ENCODE measurements at regions not wholly inside any gene's neighbourhood (a gene's known extent, or its start where the extent isn't known, plus 50 kb on each side); places are given as distances from the start of the nearest gene placed in this dataset.

DNA sequence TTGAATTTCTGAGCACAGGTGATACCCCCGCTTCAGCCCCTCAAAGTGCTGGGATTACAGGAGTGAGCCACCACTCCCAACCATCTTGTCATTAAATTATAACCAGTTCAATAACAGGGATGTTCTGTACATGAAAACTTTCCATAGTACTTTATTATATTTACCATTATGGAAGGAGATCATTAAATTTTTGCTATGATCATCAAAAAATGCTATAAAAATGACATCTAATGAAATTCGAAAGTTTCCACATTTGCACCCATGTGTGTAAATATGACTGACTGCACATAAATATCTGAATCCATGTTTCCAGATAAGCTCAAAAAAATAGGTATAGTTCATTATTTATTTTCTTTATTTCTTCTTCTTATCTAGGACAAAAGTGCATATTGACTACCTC is 182.6 kb downstream of the FBXO8 start:
- H3K9me3 ChIP-seq, result no peaks in the 10 kb centered on the region
- ATAC-seq (no peak), DNase-seq (no peak)
- intact Hi-C loops (cut with DNase I; ENCODE audit: low total_unique reads), result no loop called here
- in situ Hi-C loops (cut with MboI; ENCODE audit: low sequenced_read_pairs in 4 of 4), result no loop called here
- H3K4me3 ChIP-seq, result no peak overlapping the region
- no peaks in the 10 kb centered on the region for H3K27me3 ChIP-seq
- no peaks in the 10 kb centered on the region for H3K4me1 ChIP-seq
- H3K27ac ChIP-seq, result no peak overlapping the region
- H3K36me3 ChIP-seq, result no peaks in the 10 kb centered on the region
- TF ChIP-seq POLR2A (IDR thresholded peaks at IDR 0.05), result no peak

DNA sequence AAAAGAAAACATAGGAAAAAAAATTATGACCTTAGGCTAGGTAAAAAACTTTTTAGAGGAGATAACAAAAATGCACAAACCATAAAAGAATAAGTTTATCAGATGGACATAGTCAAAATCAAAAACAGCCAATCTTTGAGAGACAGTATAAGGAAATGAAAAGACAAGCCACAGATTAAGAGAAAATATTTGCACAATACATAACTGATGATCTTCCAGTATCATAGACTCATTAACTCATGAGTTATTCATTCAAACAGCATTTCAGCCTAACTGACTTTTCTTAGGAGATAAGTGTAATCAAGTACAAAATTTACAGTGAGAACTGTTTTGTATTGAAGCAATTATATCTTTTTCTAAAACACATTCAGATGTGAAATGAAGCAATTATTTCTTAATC is 183.8 kb downstream of the FBXO8 start:
- Histone ChIP-seq H3K4me3 (no peak overlapping the region), H3K36me3 (no peaks in the 10 kb centered on the region), H3K27ac (no peak overlapping the region), H3K9me3 (no peaks in the 10 kb centered on the region), H3K27me3 (no peaks in the 10 kb centered on the region), H3K4me1 (no peaks in the 10 kb centered on the region)
- DNase-seq (no peak), ATAC-seq (no peak)
- intact Hi-C loops (cut with DNase I; ENCODE audit: low total_unique reads), result no loop called here
- in situ Hi-C loops (cut with MboI; ENCODE audit: low sequenced_read_pairs in 4 of 4), result no loop called here
- no peak for TF ChIP-seq POLR2A (IDR thresholded peaks at IDR 0.05)
- TF ChIP-seq, protein P1, sequence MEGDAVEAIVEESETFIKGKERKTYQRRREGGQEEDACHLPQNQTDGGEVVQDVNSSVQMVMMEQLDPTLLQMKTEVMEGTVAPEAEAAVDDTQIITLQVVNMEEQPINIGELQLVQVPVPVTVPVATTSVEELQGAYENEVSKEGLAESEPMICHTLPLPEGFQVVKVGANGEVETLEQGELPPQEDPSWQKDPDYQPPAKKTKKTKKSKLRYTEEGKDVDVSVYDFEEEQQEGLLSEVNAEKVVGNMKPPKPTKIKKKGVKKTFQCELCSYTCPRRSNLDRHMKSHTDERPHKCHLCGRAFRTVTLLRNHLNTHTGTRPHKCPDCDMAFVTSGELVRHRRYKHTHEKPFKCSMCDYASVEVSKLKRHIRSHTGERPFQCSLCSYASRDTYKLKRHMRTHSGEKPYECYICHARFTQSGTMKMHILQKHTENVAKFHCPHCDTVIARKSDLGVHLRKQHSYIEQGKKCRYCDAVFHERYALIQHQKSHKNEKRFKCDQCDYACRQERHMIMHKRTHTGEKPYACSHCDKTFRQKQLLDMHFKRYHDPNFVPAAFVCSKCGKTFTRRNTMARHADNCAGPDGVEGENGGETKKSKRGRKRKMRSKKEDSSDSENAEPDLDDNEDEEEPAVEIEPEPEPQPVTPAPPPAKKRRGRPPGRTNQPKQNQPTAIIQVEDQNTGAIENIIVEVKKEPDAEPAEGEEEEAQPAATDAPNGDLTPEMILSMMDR (IDR thresholded peaks at IDR 0.05 in 4 of 5, conservative IDR thresholded peaks at IDR 0.05 in 1 of 5), result no peak

DNA sequence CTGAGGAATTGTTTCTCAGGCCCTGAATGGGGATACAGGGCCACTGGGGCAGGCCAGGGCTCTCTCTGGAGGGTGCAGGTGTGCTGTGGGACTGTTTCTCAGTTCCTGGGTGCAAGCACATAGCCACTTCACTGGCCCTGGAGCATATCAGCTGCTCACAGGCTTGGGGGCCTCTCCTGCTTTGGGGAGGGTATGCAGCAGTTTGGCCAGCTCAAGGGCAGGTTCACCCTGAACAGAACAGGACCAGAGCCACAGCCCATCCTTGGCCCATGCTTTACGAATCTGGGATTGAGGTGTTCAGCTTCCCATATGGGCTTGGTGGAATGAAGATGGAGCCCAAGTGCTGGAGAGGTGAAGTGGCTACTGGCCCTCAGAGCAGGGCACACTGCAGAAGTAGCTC is 186.5 kb downstream of the FBXO8 start:
- DNase-seq (no peak), ATAC-seq (no peak)
- no peaks in the 10 kb centered on the region for H3K9me3 ChIP-seq
- intact Hi-C loops (cut with DNase I; ENCODE audit: low total_unique reads) (no loop called here), in situ Hi-C loops (cut with MboI; ENCODE audit: low sequenced_read_pairs in 4 of 4) (no loop called here)
- H3K4me3 ChIP-seq, result no peak overlapping the region
- H3K4me1 ChIP-seq, result no peaks in the 10 kb centered on the region
- H3K27ac ChIP-seq, result no peak overlapping the region
- TF ChIP-seq, protein P1 (IDR thresholded peaks at IDR 0.05 in 4 of 5, conservative IDR thresholded peaks at IDR 0.05 in 1 of 5), result no peak
- no peak for TF ChIP-seq POLR2A (IDR thresholded peaks at IDR 0.05)
- H3K36me3 ChIP-seq, result no peaks in the 10 kb centered on the region
- H3K27me3 ChIP-seq, result no peaks in the 10 kb centered on the region

DNA sequence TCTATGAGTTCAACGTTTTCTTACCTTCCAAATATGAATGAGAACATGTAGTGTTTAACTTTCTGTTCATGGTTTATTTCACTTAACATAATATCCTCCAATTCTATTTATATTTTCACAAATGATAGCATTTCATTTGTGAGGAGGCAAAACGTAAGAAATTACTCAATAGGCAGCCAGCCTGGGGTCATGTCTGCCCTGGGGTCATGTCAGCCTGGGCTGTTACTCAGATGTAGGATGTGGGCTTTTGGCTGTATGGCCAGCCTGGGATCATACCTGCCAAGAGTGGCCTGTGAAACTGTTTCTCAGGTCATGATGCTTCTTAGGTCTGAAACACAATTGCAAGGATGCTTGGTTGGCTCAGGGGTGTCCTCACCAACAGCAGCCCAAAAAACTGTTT is 187.0 kb downstream of the FBXO8 start:
- ATAC-seq (no peak), DNase-seq (no peak)
- Histone ChIP-seq H3K27ac (no peak overlapping the region), H3K9me3 (no peaks in the 10 kb centered on the region), H3K36me3 (no peaks in the 10 kb centered on the region), H3K27me3 (no peaks in the 10 kb centered on the region), H3K4me3 (no peak overlapping the region), H3K4me1 (no peaks in the 10 kb centered on the region)
- intact Hi-C loops (cut with DNase I; ENCODE audit: low total_unique reads) (no loop called here), in situ Hi-C loops (cut with MboI; ENCODE audit: low sequenced_read_pairs in 4 of 4) (no loop called here)
- TF ChIP-seq POLR2A (IDR thresholded peaks at IDR 0.05), result no peak
- TF ChIP-seq, protein P1 (IDR thresholded peaks at IDR 0.05 in 4 of 5, conservative IDR thresholded peaks at IDR 0.05 in 1 of 5), result no peak

DNA sequence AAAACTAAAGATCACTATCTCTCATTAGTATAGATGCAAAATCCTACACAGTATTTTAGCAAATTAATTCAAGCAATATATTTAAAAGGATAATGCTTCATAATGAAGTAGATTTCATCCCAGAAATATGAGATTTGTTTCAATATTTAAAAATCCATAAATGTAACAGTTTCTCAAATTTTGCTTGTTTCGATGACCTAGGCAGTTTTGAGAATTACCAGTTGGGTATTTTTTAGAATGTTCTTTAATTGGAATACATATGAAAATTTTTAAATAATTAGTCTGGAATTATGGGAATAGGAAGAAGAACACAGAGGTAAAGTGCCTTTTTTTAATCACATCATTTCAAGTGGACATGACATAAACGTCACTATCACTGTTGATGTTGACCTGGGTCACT is 192.3 kb downstream of the FBXO8 start:
- no peak for DNase-seq
- TF ChIP-seq, protein P1 (IDR thresholded peaks at IDR 0.05 in 4 of 5, conservative IDR thresholded peaks at IDR 0.05 in 1 of 5), result no peak
- no peak for TF ChIP-seq POLR2A (IDR thresholded peaks at IDR 0.05)
- no peak for ATAC-seq
- in situ Hi-C loops (cut with MboI; ENCODE audit: low sequenced_read_pairs in 4 of 4) (no loop called here), intact Hi-C loops (cut with DNase I; ENCODE audit: low total_unique reads) (no loop called here)
- Histone ChIP-seq H3K27me3 (no peaks in the 10 kb centered on the region), H3K36me3 (no peaks in the 10 kb centered on the region), H3K4me1 (no peaks in the 10 kb centered on the region), H3K4me3 (no peak overlapping the region), H3K27ac (no peak overlapping the region), H3K9me3 (no peaks in the 10 kb centered on the region)
